D721Med (cell line): ENCODE measurements at regions not wholly inside any gene's neighbourhood (a gene's known extent, or its start where the extent isn't known, plus 50 kb on each side); places are given as distances from the start of the nearest gene placed in this dataset.

Source experiments
- DNase-seq: peaks from one replicate; pipeline ENCODE4 v3.0.0; 2011; ENCODE audit warnings: low spot score; ENCODE audit not compliant: insufficient read length
- FAIRE-seq: peaks from 2 replicates; lab custom pipeline; 2011; peaks lifted over from hg19 to GRCh38; lab: Jason Lieb, UNC
- TF ChIP-seq, protein P1 (sequence below): IDR thresholded peaks from 2 replicates; pipeline ENCODE4 v1.5.1; 2012; ENCODE audit warnings: mild to moderate bottlenecking, control low read depth; ENCODE audit not compliant: insufficient read depth; ENCODE audit errors: missing control alignments

DNA sequence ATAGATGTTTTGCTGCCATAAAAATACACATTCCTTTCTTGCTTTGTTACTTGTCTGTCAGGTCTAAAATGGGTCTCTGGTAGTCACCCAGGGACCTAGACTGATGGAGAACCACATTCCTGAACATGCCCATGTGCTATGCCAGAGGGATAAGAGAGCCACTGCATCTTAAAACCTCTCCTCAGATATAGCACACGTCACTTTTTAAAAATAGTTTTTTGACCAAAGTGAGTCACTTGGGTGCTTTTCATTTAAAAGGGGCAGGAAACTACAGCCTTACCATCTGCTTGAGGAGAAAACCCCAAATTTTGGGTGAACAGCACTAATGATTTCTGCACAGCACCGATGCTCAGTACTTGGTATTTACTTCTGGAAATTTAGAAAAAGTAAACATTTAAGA is 197.8 kb downstream of the OGFRL1 start:
- TF ChIP-seq, protein P1, sequence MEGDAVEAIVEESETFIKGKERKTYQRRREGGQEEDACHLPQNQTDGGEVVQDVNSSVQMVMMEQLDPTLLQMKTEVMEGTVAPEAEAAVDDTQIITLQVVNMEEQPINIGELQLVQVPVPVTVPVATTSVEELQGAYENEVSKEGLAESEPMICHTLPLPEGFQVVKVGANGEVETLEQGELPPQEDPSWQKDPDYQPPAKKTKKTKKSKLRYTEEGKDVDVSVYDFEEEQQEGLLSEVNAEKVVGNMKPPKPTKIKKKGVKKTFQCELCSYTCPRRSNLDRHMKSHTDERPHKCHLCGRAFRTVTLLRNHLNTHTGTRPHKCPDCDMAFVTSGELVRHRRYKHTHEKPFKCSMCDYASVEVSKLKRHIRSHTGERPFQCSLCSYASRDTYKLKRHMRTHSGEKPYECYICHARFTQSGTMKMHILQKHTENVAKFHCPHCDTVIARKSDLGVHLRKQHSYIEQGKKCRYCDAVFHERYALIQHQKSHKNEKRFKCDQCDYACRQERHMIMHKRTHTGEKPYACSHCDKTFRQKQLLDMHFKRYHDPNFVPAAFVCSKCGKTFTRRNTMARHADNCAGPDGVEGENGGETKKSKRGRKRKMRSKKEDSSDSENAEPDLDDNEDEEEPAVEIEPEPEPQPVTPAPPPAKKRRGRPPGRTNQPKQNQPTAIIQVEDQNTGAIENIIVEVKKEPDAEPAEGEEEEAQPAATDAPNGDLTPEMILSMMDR = no peak
- no peak for DNase-seq
- no peak for FAIRE-seq

DNA sequence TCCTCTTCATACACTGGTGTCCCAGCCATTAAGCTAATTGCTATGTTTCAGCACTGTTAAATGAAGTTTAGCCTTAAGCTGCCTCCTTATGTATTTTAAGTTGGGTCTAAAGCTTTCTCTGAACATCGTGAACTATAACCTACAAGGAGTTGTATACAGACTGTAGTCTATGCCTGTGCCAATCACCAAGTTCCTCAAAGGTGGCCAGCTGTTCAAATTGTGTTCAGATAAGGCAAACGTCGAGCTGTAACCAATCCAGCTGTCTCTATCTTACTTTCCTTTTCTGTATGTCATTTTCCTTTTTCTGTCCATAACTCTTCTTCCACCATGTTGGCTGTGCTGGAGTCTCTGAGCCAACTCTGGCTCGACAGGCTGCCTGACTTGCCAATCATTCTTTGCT is 199.6 kb downstream of the OGFRL1 start:
- FAIRE-seq (no peak), DNase-seq (no peak)
- TF ChIP-seq, protein P1 = no peak

DNA sequence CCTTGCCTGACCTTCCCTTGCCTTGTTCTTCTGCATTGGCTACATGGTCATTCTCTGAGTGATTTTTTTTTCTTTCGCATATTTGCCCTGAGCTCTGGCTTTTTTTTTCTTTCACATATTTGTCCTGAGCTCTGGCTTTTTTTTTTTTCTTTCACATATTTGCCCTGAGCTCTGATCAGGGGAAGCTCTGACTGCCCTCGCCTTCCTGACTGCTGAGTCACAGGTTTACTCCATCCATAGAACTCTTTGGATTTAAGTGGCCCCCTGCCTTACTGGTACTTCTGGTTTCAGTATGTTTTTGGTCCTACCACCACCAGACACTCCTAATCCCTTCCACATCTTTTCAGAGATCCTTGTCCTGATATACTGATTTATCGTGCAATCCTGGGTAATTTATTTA is 201.1 kb downstream of the OGFRL1 start:
- no peak for DNase-seq

DNA sequence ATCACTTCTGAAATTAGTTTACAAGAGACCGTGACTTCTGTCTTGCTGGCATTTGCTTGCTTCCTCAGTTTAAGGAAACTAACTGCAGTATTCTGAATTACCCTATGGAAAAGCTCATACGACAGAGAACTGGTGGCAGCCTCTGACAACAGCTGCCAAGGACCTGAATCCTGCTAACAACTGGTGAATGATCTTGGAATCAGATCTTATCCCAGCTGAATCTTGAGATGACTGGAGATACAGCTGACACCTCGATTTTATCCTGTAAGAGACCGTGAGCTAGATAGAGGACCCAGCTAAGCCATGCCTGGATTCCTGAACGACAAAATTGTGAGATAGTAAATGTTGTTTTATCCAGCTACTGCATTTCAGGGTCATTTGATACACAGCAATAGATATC is 202.3 kb downstream of the OGFRL1 start:
- FAIRE-seq (no peak), DNase-seq (no peak)
- TF ChIP-seq, protein P1 = no peak

More for the DNA sequence above, 201.1 kb downstream of the OGFRL1 start:
- TF ChIP-seq, protein P1 = no peak
- no peak for FAIRE-seq

DNA sequence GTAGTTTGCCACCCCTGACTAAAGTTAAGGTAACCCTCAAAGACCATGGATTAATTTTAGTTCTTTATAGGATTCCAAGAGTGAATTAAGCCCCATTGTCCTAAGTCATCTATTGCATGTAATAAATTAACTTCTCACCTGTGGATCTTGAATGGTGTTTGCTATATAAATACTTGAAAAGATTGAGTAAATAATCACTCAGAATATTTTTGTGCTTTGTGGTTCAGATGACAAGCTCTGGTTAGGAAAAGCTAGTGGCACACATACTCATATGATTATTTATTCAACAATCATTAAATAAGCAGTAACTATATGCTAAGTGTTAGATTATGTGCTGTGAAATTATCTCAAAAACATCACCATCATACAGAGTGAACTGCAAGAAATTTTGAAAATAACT is 203.2 kb downstream of the OGFRL1 start:
- TF ChIP-seq, protein P1 = no peak
- FAIRE-seq (no peak), DNase-seq (no peak)

DNA sequence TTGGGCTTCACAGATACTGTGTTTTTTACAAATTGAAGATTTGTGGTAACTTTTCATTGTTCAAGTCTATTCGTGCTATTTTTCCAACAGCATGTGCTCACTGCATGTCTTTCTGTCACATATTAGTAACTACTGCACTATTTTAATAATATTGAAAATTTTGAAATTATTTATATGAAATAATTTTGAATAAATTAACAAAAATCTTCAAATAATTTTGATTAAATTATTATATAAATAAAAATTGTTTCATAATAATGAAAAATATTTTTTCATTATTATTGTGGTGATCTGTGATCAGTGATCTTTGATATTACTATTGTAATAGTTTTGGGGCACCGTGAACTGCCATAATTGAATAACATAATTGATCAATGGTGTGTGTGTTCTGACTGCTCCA is 204.1 kb downstream of the OGFRL1 start:
- FAIRE-seq (no peak), DNase-seq (no peak)
- TF ChIP-seq, protein P1 = no peak

DNA sequence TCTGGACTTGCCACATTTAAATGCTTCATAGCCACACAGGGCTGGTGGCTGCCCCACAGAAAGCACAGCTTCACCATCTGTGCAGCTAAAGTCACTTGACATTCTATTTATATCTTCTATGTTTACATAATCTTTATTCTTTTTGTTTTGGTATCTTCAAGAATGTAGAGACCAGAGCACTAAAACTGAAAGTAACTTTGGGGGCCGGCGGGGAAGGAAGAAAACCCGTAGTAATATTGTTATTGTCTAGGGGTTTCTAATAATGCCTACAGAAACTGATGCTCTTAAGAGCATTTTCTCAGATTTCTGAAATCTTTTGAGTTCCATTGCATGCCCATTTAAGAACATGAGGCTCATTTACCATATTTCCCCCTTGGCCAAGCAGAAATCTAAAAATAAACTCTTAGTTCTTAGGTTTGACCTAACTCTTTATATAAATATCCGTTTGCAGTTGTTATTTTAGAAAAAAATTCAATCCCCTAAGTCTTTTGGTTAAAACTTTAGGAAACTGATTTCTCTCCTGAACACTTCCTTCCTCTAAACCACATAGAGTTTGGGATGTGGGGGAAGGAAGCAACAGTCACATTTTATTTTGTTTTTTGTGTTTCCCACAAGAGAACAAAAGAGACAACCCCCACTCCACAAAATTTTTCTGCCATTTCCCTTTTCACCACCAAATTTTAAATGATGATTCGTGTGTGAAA is 207.6 kb downstream of the OGFRL1 start:
- FAIRE-seq = no peak
- TF ChIP-seq, protein P1 = no peak
- no peak for DNase-seq
